ENCODE measurements at regions not wholly inside any gene's neighbourhood (a gene's known extent, or its start where the extent isn't known, plus 50 kb on each side); places are given as distances from the start of the nearest gene placed in this dataset.

DNA sequence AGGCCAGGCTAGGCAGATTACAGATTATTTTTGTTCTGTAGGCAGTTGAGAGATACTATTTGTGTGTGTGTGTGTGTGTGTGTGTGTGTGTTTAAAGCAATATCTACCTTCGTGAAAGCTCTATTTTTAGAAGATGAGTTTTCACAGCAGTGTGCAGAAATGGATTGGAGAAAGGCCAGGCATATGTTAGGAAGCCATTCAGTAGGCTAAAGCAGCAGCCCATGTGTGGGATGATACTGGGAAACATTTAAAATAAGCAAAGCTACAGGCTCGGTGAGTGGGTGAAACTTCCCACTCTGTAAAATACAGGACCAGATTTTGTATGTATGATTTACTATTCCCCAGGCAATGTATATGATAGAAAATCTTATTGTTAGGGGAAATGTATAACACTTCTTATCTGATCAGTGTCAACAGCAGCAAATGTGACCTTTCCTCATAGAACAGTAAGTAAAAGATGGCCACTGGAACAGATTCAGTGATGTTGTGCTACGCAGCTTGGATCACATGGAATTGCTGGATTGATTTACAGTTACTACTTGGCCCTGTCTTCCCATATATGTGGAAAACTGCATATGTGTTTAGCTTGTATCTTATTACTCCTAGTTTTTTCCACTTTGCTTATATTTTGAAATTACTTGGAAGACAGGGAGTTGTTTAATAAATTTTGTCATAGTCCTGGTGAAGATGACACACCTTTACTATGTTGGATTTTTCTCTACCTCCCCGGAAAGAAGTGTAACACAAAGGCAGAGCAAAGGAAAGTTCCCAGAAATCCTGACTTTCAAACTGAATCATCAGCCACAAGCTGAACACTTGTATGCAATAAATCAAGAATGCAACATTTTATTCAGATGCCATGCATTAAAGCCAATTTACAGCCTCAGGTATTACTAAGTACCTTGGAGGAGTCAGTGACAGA, 1077.7 kb upstream of the SEMA6A start:
- no peak overlapping the region for H3K4me3 ChIP-seq (ENCODE audit: low read depth, low read length)
- peak; percentile 4 for DNase-seq (ENCODE audit: low read depth)
- in situ Hi-C loops (cut with HindIII; ENCODE audit: low sequenced_read_pairs): no loop called here
- TF ChIP-seq, protein P1, sequence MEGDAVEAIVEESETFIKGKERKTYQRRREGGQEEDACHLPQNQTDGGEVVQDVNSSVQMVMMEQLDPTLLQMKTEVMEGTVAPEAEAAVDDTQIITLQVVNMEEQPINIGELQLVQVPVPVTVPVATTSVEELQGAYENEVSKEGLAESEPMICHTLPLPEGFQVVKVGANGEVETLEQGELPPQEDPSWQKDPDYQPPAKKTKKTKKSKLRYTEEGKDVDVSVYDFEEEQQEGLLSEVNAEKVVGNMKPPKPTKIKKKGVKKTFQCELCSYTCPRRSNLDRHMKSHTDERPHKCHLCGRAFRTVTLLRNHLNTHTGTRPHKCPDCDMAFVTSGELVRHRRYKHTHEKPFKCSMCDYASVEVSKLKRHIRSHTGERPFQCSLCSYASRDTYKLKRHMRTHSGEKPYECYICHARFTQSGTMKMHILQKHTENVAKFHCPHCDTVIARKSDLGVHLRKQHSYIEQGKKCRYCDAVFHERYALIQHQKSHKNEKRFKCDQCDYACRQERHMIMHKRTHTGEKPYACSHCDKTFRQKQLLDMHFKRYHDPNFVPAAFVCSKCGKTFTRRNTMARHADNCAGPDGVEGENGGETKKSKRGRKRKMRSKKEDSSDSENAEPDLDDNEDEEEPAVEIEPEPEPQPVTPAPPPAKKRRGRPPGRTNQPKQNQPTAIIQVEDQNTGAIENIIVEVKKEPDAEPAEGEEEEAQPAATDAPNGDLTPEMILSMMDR (IDR thresholded peaks at IDR 0.05; ENCODE audit: low read depth, low read length, missing control alignments): no peak

DNA sequence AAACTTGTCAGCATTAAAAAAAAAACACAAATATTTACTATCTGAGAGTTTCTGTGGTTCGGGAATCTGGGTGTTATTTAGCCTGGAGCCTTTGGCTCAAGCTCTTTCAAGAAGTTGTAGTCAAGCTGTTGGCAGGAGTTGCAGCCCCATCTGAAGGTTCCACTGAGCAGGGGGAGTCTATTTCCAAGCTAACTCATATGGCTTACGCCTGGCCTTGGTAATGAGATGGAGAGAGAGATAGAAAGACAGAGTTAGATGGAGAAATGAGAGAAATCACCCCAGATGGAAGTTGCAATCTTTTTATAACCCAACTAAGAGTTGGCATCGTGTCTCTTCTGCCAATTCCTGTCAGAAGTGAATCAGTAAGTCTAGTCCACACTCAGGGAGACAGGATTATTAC, 1075.2 kb upstream of the SEMA6A start:
- in situ Hi-C loops (cut with HindIII; ENCODE audit: low sequenced_read_pairs): no loop called here

DNA sequence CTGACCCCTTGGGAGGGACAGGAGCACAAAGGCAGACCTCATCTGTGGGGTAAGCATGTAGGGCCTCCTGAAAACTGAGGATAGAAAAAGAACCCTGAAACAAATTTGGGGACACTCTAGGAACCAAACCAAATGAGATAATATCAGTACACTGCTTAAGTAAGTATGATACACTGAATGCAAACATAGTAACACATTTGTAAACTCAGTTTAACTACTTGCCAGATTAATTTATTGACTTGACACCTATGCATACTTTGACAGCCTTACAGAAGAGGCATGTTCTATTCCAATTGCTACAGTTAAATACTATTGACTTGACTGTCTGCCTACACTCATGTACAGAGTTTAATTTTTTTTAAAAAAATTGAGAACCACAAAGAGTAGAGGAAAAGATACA, 1070.8 kb upstream of the SEMA6A start:
- in situ Hi-C loops (cut with HindIII; ENCODE audit: low sequenced_read_pairs): no loop called here
- TF ChIP-seq, protein P1 (IDR thresholded peaks at IDR 0.05; ENCODE audit: low read depth, low read length, missing control alignments): no peak
- no peak overlapping the region for H3K4me3 ChIP-seq (ENCODE audit: low read depth, low read length)
- DNase-seq (ENCODE audit: low read depth): no peak

More for the DNA sequence above, 1075.2 kb upstream of the SEMA6A start:
- no peak for DNase-seq (ENCODE audit: low read depth)
- H3K4me3 ChIP-seq (ENCODE audit: low read depth, low read length): no peak overlapping the region
- TF ChIP-seq, protein P1 (IDR thresholded peaks at IDR 0.05; ENCODE audit: low read depth, low read length, missing control alignments): no peak

DNA sequence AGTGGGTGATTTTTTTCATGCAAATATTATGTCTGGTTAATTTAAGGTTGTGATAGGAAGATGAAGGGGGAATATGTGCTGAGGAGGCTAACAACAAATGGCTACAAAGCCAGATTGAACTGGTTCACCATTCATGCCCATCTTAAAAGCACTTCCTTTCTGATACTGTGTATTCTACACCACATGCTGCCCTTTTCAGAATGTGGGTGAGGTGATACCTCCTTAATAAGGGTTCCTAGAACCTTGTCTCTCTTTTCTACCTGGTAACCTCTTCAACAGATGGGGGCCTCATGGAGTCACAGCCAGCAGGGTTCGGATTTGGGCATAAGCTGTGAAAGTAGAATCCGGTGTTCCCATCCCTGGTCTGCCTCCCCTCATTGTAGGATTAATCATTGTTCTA, 1064.0 kb upstream of the SEMA6A start:
- TF ChIP-seq, protein P1 (IDR thresholded peaks at IDR 0.05; ENCODE audit: low read depth, low read length, missing control alignments): no peak
- no peak for DNase-seq (ENCODE audit: low read depth)
- in situ Hi-C loops (cut with HindIII; ENCODE audit: low sequenced_read_pairs): no loop called here
- H3K4me3 ChIP-seq (ENCODE audit: low read depth, low read length): no peak overlapping the region

DNA sequence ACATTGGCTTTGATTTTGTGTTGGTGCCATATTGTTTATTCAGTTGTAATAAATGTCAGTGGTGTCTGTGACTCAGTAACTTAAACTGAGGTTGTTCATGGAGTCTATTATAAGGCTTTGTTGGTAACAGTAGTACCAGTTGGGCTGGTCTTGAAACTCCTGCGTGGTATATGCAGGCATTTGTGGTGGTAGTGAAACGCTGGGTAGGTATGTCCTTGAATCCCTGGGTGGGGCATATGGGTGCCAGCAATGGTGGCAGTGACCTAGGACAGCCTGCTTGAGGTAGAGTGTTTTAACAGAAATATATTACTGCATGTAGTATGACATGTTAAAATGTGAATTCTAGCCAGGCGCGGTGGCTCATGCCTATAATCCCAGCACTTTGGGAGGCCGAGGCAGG, 1058.5 kb upstream of the SEMA6A start:
- H3K4me3 ChIP-seq (ENCODE audit: low read depth, low read length): no peak overlapping the region
- no peak for DNase-seq (ENCODE audit: low read depth)
- in situ Hi-C loops (cut with HindIII; ENCODE audit: low sequenced_read_pairs): no loop called here
- TF ChIP-seq, protein P1 (IDR thresholded peaks at IDR 0.05; ENCODE audit: low read depth, low read length, missing control alignments): no peak

DNA sequence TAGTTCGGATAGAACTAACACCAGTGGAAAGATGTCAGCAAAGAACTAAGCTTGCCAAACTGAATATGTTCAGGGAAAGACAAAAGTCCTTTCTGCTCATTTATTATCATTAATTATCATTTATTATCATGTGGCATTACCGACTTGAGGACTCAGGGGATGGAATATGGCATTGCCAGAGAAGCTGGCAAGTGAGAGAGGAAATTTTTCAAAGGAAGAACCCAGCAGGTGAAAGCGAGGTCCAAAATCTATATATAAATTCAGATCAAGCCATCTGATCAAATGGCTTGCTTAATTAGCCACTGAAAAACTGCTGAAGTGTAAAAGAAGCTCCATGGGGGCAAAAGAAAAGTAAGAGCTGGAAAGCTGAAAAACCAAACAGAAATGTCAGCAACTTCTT, 1049.6 kb upstream of the SEMA6A start:
- in situ Hi-C loops (cut with HindIII; ENCODE audit: low sequenced_read_pairs): no loop called here
- DNase-seq (ENCODE audit: low read depth): no peak

More for the DNA sequence above, 1049.6 kb upstream of the SEMA6A start:
- TF ChIP-seq, protein P1 (IDR thresholded peaks at IDR 0.05; ENCODE audit: low read depth, low read length, missing control alignments): no peak
- H3K4me3 ChIP-seq (ENCODE audit: low read depth, low read length): no peak overlapping the region
